Glomerular visceral epithelial cell (primary cell): ENCODE measurements at regions not wholly inside any gene's neighbourhood (a gene's known extent, or its start where the extent isn't known, plus 50 kb on each side); places are given as distances from the start of the nearest gene placed in this dataset.
"Not testable (repeated sequence)": the region's sequence is repeated elsewhere in the genome, so short reads cannot be mapped to it uniquely, and the experiment has no call there.

Experiments used
- DNase-seq: peaks from one replicate; pipeline ENCODE4 v3.0.0-alpha.2; 2016; ENCODE audit errors: extremely low spot score

GRCh38 chr6:9708600-9708999, 706.3 kb downstream of the TFAP2A start:
- DNase-seq, result no peak

GRCh38 chr6:9704989-9705388, 709.9 kb downstream of the TFAP2A start:
- peak; percentile 72 for DNase-seq

DNA sequence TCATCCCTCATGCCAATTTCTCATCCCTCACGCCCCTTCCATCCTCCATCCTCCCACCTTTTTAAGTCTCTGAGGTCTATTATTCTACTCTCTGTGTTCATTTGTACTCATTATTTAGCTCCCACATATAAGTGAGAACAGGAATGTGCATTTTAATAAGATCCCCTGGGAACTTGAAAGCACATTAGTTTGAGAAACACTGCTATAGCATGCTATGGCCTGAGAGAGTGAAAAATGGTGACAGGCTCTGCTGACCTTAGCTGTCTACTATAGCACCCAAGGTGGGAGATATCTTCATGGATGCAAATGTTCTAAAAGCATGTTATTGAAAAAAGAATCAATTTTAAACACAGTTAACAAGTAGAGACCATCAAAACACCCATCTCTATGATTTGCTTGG, 712.0 kb downstream of the TFAP2A start:
- DNase-seq, result no peak

GRCh38 chr6:9699888-9700287, 715.0 kb downstream of the TFAP2A start:
- no peak for DNase-seq

- no peak for DNase-seq
These were observed 717.5 kb downstream of the TFAP2A start for GRCh38 chr6:9697263-9697931.

DNA sequence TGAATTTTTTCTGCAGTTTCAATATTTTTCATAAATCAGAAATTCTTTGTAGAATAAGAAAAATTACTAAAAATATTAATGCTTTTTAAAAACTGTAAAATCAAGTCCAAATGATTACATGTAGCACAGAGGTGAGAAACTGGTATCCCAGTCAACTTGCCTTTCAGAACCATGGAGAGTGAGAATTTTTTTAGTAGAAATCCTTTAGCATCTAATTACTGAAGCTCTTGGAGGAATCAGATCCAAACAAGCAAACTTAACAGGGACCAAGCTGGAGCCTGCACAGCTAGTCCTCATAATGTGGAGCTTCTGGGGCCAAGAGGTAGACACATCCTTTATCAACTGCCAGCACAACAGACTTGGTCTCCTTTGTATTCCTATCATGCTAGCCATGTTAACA, 724.5 kb downstream of the TFAP2A start:
- DNase-seq, result no peak

DNA sequence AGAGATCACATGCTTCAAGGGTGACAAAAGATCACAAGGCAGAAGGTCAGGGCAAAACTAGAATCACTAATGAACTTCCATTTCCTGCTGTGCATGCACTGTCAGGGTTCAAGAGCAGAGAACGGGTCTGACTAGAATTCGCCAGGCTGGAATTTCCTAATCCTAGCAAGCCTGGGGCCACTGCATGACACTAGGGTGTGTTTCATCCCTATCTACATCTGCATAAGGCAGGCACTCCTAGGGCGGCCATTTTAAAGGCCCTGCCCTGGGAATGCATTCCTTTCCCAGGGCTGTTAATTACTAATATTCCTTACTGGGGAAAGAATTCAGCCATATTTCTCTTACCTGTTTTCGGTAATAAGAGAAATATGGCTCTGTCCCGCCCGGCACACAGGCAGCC, 734.1 kb downstream of the TFAP2A start:
- DNase-seq, result not testable (repeated sequence)

GRCh38 chr6:9675122-9675521, 739.8 kb downstream of the TFAP2A start:
- DNase-seq, result no peak

DNA sequence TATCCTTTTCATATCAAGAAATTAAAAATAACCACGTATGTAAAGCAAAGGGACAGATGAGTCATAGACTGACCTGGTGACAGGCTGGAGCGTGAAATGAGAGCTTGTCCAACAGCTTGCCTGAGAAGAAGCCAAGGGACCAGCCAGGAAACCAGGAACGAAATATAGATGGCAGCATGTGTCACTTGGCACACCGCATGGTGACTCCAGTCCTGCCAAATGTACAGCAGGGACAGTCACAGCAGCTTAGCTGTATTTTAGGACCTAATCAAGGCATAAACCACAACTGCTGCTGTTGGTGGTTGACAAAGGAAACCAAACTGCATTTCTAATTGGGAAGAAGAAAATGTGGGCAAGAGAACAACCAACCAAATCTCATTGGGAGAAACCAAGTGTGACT, 755.0 kb downstream of the TFAP2A start:
- DNase-seq, result no peak

- DNase-seq, result peak; percentile 63
These were observed 756.9 kb downstream of the TFAP2A start for GRCh38 chr6:9657994-9658393.

DNA sequence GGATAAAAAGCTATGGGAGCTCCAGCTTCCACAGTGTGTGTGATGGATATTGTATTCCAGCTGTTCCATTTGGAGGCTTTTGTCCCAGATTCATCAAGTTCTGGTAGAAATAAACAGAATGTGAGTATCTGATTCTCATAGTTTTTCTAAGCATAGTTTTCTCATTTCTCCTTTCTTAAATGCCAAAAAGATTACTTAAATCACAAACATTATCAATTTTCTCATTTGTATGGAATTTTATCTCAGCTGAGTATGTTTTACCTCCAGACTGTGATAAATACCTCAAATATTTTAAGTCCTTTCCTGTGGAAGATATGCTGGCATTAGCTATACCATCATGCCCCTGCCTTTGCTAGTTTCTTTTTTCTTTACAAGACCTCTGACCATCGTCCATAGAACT, 767.3 kb downstream of the TFAP2A start:
- peak; percentile 14 for DNase-seq

DNA sequence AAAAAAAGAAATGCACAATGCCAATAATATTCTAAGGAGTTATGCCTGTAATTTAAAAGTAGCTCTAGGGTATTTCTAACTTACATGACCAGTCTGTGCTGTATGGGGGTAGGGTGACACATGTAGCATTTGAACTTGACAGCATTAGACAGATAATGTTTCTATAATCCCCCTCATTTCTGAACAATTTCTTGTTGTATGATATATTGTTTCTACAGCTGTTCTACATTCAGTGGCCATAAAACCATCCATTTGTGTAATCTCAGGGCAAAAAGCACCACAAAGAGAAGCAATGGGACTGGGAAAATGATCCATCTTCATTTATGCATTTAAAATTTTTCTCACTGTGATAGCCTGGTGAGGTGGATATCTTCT, 767.8 kb downstream of the TFAP2A start:
- DNase-seq, result no peak

- peak; percentile 18 for DNase-seq
These were observed 768.4 kb downstream of the TFAP2A start for GRCh38 chr6:9646342-9647070.

DNA sequence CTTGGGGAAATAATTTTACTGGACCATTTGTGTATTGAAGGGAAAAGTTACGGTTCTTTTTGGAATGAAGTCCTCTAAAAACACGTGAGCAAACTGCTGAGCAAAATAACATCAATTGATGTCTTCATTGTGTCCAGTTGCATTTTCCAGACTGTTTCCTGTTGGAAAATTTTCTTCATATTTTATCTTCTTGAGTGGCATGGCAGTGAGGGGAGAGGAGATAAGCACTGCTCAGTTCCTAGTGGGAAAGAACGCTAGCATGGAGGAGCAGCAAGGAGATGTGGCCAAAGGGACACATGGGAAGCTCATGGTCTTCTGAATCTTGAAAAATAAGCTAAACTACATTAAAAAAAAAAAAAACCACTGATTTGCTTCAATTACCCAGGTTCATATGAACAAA, 776.0 kb downstream of the TFAP2A start:
- no peak for DNase-seq

DNA sequence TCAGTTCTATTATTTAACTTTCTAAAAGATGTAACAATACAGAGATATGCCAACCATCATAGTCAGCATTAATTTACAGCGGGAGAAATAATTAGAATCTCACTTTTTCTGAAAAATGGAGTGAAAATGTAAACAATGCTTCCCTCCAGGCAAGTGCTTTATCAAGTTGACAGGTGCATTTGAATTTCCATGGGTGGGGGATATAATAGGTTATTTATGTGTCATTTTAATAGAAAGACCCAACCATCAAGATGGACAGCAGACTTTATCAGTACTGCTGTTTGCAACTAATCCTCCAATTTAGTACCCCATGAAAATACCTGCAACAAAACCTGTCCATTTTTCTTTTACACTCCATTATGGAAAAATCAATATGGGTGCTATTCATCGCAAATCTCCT, 780.1 kb downstream of the TFAP2A start:
- DNase-seq, result no peak

DNA sequence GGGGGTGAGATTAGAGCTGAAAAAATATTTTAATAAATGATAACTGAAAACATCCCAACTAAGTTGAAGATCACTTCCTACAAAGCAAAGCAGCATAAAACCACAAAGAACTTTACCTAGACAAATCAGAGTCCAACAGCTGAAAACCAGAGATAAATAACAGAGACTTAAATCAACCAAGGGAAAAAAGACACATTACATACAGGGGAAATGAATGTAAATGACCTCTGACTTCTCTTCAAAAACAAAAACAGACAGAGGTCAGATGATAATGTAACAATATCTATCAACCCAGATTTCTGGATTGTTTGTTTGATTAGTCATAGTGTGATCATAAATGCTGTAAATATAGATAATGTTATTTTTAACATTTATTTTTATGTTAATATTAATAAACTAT, 782.8 kb downstream of the TFAP2A start:
- DNase-seq, result no peak

DNA sequence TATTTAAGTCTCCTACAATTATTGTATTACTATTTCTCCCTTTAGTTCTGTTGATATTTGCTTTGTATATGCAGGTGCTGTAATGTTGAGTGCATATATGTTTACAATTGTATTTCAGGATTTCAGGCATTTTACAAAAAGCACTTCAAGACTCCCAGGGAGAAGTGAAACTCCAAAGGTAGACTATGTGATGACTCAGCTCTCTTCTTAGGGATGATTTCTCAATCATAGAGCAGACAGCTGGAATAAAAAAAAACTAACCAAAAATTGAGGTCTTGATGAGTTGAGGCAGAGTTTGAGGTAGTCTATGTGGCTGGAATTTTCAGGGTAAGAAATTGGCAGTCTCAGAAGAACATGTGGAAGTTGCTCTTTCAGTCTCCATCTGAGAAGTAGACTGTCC, 786.1 kb downstream of the TFAP2A start:
- peak; percentile 20 for DNase-seq

DNA sequence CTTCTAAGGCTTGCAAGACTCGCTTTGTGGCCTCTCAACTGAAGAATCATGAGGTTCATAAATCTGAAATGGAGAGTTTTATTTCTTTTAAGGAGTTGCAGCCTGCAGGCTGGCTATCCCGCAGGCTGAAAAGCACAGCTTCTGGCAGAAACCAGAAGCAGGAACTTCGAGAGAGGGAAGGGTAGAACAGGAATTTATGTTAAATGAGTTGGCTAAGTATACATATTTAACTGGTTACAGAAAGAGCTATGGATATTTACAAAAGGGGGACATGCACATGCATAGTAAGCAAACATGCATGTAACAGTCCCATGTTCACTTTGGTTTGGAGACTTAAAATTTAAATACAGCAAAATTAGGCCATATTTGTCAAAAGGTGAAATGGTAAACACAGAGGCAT, 787.0 kb downstream of the TFAP2A start:
- no peak for DNase-seq

DNA sequence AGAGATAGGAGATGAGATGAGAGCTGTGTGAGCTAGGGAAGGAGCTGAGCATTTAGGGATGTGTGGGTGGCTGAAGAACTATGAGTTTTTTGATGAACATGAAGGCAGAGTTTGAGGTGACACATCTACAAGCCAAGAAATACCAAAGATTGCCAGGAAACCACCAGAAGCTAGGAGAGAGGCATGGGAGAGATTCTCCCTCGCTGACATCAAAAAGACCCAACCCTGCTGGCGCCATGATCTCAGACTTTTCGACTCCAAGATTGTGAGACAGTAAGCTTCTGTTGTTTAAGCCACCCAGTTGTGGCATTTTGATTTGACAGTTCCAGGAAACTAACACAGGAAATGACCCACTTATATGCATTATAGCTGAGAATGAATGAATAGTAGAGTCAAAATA, 790.9 kb downstream of the TFAP2A start:
- no peak for DNase-seq

DNA sequence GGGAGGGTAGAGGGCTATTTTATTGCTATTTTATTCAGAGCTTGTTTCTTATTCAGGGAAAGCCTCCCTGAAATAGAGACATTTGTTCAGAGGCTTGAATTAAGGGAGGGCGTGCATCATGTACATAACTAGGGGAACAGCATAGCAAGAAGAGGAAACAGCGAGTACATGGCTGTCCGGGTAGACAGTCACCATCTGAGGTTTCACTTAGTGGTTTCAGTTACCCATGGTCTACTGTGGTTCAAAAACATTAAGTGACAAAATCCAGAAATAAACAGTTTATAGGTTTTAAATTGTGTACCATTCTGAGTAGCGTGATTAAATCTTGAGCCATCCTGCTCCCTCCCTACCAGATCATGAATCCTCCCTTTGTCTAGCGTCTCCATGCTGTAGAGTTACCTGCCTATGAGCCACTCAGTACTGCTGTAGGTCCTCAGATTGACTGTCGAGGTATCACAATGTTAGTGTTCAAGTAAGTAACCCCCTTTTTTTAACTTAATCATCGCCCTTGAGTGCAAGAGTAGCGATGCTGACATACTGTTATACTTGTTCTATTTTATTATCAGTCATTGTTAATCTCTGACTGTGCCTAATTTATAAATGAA, 791.5 kb downstream of the TFAP2A start:
- DNase-seq, result no peak

DNA sequence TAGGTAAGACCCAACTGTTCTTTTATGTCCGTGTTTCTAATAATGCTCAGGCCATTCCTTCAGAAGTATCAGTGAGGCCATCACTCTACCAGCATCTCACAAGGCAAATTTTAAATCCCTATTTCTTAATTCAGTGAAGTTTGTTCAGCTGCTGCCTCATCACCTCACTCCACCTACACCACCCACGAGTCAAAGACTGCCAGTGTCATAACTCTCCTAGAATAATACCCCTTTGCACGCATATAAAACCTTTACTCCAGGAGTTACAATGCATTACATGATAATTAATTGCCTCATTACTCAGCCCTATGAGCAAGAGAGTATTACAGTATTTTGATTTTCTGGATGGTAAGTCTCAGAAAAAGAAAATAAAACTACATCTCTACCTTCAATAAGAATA, 793.6 kb downstream of the TFAP2A start:
- DNase-seq, result peak; percentile 39

DNA sequence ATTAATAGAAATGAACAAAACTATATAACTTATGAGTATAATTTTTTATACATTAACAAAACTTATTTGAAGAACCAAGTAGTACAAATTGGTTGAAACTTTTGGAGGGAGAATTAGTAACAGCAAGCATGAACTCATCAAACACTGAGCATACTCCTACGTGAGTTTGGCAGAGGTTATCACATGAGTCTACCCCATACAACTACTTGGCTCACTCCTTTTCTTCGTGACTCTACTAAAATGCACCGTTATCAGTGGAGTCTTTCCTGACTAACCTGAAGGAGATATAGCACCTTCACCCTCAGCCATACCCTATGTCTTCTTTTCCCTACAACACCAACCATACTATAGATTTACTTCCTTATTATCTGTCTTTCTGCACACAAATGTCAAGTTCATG, 794.2 kb downstream of the TFAP2A start:
- DNase-seq, result no peak

DNA sequence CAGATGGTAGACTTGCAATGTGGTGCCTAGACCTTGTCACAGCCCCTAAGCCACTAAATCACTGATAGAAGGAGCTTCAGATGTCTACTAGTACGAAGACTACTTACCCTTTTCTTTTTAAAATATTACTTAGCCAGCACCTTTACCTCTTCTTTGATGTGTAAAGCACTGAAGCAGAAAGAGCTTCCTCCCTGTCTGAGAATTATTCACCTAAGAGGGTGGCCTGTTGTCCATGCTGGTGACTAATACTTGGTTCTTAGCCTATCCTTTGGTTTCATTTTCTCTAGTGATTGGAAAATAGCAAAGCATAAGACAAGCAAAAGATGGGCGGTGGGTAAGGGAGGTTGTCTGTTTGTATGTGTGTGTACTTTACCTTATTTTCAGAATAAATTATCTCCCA, 794.6 kb downstream of the TFAP2A start:
- DNase-seq, result peak; percentile 64
